Right kidney (tissue), 1 donor: ENCODE measurements at regions not wholly inside any gene's neighbourhood (a gene's known extent, or its start where the extent isn't known, plus 50 kb on each side); places are given as distances from the start of the nearest gene placed in this dataset.
"Not testable (repeated sequence)": the region's sequence is repeated elsewhere in the genome, so short reads cannot be mapped to it uniquely, and the experiment has no call there.

Experiments
- DNase-seq: peaks from one replicate; pipeline ENCODE4 v3.0.0-alpha.2; 2016

DNA sequence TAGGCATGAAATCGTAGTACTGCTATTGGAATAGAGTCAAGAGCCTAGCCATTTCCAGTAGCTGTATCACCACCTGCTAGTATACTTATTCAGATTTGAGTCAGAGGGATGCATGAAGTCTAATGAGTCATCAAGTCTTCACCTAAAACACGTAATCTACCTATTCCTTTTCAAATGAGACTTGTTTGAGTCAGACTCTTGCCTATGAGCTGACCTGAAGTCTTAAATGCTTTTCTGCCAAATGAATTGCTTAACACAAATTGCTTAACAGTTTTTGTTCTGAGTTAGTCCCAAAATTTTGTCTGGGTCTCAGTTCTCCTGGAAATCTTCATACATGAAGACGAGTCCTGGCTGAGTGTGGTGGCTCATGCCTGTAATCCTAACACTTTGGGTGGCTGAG lies 165.2 kb downstream of the GNAT3 start:
- DNase-seq: no peak

DNA sequence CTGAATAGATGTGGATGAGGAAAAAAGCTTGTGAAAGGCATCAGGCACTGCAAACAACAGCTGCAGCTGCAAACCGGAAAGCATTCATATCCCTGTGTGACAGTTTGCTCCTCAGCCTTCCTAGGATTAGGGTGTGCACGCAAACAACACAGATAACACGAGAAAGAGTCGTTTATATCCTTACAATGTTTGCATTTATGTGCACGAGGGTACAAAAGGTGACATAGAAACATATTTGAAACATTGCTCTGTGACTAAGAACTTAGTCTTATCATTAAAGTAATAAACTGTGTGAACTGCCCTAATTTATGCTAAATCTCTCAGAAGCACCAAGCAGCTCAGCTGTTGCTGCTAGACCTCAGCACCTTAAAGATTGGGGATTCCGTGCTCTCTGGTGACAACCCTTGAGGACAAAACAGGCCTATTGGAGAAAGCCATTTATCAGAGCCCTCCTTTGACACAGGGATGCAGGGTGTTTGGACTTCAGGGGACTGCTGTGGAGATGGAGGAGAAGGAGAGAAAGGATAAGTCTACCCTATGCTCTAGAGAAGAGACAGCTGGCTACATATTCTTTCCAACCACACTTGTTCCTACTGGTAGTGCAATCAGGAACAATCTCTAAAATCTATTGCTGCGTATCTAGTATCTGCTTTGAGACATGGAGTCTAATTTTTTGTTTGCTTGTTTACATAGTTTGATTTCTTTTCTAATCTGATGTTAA lies 176.2 kb downstream of the GNAT3 start:
- peak; percentile 26 for DNase-seq

DNA sequence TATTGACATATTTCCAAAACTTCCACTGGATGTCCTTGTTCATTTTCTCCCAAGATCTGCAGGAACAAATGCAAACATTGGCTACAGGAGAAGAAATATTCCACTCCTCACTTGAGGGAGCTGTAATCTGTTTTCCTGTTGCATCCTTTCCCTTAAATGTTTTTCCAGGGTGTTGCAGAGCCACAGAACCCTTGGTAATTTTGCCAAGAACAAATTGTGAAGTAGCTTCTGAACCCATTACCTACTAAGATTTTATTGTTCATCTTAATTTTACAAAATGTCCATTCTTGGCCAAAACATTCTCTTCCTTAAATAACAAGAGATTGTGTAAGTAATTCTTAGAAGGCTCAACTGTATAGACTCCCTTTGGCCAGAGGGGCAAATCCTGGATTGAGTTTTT lies 177.0 kb downstream of the GNAT3 start:
- DNase-seq: no peak

DNA sequence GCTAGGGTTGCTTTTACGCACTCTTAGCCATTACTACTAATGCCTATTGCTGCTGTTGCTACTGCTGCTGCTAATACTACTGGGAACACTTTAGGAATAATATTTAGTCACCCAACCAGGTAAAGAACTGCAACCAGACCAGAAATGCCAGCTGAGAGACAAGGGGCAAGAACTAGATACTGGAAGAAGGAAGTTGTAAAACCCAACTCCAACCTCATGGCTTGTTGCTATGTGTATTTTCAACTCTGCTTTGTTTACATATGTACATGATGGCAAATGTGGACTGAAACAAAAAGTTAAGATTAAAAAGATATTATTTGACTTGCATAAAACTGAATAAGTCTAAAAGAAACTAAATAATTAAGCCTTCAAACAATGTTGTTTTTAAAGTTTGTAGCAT lies 177.7 kb downstream of the GNAT3 start:
- no peak for DNase-seq

DNA sequence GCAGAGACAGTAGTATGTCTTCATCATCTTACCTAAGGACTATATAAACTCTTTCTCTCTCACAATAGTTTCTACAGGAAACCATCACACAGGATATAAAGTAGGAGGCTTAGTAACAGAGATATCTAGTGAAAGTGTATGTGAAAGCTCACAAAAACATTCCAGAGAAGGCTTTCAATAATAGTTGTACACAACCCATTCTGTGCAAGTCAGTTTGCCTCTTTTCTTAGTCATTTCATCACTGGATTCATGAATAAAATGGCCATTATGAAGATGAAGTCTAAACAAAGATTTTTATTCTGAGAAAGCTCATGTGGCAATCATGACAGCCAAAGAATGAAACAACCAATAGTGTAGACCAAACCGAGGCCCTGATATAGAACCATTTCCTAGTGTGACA lies 178.8 kb downstream of the GNAT3 start:
- no peak for DNase-seq

DNA sequence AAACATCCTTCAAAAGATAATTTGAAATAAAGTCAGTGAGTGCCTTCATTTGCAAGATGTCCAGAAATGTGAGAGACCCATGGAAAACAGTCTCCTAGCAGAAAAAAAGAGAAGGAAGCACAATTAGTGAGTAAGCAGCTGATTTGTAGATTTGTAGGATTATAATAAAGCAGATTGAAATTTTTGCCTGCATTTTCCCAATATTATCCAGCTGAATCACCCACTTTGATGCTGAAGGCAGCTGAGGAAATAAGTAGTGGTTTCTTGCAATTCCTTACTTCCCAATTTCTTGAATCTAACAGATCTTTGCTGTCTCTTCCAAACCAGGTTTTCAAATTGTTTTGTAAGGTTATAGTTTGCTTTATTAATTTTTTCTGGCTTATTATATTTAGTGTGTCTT lies 181.4 kb downstream of the GNAT3 start:
- DNase-seq: no peak

DNA sequence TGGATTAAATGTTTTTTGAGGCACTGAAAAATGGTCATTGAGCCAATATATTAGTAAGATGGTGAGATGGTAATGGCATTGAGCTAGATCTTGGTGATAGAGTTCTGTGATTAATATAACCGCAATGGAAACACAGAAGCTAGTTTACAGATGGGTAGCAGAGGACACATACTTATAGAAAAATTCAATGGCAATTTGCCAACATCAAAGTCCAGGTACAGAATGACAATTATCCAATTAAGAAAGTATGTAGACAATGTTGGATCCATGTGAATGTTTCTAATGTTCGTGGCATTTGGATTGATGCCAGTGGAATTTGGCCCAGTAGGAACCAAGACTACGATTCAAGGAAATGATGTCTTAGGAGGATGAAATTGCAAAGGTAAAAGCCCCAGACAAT lies 187.8 kb downstream of the GNAT3 start:
- DNase-seq: no peak

DNA sequence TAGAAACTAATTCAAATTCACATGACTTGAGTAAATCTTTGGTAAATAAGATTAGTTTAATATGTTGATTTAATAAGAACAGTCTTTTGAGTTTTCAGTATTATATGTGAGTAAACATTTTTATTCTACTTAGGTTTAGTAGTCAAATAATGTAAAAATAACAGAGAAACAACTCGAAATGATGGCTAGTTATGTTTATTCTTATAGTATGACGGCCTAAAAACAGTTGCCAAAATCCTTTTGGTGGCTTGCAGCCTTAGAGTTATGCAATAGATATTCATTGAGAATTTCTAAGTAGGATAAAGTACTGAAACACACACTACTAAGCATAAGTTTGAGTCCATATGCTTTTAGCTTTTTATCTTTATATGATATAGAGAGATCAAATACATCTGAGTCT lies 184.8 kb downstream of the GNAI1 start:
- no peak for DNase-seq

DNA sequence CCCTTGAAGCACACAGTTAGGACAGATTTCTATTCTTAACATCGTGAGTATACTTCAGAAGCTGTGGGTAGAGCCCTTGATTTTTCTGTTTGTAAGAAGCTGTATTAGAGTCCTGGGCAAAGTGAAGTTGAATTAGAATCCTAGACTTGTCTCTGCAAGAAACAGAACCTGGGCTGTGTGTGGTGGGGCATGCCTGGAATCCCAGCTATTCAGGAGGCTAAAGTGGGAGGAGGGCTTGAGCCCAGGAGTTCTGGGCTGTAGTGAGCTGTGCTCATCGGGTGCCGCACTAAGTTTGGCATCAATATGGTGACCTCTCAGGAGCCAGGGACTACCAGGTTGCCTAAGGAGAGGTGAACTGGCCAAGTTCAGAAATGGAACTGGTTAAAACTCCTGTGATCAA lies 183.4 kb downstream of the GNAI1 start:
- no peak for DNase-seq

DNA sequence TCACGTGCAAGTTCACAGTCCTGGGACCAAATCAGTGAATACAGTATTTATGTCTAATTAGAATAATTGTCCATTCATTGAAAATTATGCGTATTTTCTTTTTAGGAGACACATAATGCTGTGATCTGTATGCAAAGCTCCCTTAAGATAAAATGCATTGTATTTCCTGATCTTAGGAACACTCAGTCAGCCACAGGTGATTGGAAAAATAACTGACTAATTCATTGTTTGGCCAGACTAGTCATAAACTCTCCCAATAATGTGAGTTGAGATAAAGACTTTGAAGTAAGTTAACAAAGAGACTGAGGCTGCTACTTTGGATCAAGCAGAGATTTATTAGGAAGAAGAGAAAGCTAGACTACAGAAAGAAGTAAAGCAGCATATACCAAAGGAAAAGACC lies 182.2 kb downstream of the GNAI1 start:
- DNase-seq: no peak

DNA sequence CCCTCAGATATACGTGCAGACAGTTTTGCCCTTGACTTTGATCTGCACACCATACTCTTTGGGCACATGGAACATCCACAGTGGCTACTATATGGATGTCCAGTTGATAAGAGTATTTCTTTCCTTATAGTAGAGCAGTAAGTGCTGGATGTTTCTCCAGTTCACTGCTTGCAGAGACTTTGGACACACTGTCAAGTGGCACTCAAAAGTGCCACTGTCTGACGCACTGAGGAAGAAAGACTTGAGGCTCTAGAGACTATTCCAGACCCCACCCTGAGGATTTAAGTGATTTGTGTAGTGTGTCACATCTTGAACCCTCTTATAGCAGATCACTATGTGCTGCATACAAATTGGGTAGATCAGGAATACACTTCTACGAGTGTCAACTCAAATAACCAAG lies 179.1 kb downstream of the GNAI1 start:
- no peak for DNase-seq

DNA sequence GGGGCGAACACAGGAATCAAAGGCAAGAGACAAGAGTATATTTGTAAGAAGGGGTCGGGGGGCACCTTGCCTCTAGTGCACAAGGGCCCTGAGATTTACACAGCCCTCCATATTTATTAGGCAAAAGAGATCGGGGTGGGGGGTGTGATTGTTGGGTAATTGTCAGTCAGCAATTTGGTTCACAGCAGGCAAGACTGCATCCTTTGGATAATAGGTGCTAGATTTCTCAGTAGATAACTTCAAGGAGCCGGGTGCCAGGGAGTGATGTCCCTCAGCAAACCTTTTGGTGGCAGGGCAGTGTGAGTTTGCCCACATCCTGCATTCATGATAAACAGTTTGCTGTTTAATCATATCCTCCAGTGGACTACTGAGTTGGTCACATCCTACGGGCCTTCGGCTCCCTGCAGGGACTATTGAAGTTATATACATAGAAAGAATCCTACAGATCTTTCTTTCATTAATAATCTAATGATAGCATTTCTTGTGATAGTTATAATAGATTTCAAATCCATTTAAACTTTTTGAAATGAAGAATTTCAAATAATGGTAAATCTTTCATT lies 178.5 kb downstream of the GNAI1 start:
- no peak for DNase-seq

DNA sequence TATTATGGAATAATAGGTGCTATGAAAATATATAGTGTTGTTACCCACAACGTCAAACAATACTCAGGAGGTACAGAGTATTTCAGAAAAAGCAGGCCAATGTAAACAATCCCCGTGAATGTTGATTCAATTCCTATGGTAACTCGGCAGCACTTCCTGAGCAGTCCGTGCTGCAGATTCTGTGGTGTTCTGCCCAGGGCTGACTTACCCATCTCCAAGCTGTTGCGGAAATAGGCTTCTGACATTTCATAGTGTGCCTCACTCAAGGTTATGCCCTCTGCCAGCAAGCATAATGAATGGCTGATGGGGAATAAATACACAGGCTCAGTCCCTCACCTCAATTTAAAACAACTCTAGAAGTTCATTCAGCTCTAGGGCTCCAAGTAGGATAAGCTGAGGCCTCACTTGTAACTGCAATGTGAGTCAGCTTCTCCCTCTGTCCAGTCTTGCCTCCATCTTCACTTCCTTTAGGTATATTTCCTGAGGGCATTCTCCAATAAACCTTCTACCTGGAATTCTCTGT lies 177.6 kb downstream of the GNAI1 start:
- DNase-seq: peak; percentile 17

DNA sequence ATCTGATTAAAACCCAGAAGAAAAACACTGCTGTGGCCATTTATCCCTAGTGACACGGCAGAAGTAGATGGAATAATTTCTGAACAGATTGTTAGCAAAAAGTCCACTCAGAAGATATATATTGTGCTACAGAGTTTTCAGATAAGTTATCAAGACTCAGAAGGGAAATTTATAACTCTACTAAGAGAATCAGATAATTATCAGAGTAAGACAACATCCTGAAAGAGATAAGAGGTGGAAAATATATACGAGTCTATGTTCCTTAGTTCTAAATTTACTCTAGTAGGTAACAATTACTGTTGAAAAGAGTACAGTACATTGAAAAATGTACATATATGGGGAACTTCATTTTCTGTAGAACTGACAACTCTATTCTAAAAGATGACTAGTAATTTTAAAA lies 176.7 kb downstream of the GNAI1 start:
- no peak for DNase-seq

DNA sequence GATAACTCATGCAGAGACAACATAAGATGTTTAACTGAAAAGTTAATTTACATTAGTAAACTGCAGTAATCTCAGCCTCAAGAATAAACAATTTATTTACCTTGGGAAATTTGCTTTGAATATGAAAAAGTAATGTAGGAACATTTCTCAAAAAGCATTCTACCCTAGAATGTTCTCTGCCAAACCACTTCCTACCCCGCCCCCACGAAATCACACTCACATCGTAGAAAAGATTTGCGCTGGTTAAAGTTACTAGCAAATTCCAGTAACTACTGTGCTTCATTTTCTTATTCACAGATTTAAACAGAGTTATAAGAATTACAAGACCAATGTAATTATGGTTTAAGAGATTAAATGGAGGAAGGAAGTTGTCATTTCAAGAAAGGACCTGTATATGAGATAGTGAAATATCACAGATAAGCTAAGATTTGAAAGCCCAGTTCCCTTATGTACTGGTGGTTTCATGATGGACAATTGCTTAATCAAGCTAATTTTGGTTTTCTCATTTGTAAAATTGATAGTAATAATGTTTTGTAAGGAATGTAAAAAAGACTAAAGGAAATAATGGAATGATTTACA lies 175.4 kb downstream of the GNAI1 start:
- DNase-seq: no peak

DNA sequence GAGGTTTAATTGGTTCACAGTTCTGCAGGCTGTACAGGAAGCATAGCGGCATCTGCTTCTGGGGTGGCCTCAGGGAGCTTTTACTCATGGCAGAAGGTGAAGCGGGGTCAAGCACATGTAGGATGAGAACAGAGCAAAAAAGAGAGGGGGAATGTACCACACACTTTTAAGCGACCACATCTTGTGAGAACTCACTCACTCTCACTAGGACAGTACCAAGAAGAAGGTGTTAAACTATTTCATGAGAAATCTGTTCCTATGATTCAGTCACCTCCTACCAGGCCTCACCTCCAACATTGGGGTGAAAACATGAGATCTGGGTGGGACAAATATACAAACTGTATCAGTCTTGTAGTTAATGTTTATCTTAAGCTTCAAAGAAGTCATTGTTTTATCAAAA lies 174.7 kb downstream of the GNAI1 start:
- no peak for DNase-seq

DNA sequence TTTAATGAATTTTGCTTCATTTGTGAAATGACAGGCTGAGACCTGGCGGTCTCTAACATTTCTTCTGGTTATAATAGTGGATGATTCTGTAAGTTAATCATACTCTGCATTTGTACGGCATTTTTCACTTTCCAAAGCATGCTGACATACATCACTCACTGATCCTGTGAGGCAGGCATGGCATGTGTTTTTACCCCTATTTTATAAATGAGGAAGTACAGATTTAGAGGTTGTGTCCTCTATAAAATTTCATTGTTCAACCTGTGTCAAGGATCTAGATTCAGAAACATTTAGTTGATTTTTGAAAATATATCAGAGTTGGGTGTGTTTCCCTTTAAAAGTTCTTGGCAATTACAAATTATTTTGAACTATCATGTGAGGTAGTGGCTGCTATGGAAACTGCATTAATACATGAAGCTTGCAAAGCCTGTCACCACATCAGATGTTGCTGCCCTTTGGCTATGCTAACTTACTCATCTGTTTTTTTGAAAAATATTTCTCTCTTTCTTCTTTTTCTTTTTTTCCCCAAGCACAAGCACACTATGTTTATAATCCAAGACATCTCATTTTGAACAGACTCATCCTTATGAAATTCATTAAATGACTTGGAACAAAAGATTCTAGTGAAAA lies 172.7 kb downstream of the GNAI1 start:
- DNase-seq: no peak

DNA sequence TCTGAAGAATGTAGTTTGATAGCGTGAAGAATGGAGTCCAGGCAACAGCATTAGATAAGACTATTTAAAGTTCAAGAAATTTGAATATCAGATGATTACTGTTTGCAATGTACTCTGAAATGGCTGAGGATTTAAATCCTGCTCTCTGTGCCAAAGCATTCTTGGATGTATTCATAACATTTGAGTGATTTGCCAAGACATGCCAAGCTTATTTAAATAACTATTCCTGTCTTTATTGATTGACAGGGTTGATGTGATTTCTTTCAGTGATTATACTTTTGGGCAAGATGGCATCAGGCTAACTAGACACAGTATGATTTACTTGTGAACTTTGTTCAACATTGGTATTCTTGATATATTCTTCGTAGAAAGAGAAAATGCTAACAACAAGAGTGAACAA lies 168.7 kb downstream of the GNAI1 start:
- DNase-seq: no peak

DNA sequence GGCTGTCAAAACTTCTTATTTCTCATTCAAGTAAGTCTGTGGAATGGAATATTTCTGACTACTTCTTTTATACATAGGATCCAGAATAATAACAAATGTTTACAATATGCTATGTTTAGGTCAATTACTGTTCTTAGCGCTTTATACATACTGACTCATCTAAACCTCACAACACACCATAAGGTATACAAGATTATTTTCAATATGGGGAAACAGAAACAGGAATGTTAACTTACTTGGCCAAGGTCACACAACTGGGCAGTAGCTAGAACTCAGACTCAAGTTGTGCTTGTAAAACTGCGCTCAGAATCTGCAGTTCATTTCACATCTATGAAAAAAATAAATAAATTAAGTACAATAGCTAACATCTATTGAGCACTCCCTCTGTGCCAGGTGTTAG lies 168.0 kb downstream of the GNAI1 start:
- DNase-seq: no peak

DNA sequence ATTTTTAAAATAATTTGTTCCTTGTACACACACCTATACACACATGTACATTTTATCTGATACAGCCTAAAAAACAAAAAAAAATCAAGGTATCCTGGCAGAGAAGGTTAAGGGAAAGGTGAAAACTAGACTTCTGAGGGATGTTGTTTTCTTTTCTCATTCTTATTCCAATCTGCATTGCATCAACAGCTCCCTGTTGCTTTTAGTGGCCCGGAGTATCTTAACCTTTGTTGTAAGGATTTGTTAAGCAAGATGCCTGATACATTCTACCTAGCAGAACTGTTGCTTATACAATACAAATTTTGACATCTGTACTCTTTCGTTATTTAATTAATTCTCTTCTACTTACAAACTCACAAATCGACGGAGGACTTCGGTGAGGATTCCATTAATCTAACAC lies 167.4 kb downstream of the GNAI1 start:
- DNase-seq: no peak

DNA sequence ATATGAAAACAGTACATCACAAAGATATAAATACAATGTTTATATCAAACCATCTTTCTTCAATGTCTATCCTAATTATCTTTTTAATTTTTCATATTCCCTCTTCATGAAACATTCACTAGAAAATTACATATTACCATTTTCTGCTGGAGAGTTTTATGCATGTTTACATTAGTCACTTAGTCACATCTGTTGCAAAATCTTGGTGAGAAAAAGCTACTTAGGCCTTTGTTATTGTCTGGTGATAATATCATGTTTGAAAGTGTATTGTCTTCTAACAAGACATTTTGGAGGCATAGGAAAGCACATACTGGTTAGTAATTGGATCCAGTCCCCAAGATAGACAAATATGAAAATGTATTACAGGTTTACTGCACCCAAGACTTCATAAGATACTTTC lies 163.6 kb downstream of the GNAI1 start:
- DNase-seq: no peak

DNA sequence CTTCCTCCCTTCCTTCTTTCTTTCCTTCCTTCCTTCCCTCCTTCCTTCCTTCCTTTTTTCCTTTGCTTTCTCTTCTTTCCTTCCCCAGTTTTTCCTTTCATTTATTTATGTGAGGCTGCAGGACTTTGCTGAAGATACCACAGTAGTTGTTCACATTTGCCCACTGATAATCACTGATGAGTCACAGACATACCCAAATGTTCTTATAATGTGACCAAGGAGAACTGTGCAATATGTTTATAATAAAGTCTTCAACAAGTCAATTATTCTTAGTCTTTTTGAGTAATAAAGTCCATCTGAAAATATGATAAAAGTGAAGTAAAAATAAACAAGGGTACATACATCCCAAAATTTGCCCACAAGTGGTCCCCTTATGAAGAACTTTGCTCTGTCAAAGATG lies 159.7 kb downstream of the GNAI1 start:
- DNase-seq: no peak

DNA sequence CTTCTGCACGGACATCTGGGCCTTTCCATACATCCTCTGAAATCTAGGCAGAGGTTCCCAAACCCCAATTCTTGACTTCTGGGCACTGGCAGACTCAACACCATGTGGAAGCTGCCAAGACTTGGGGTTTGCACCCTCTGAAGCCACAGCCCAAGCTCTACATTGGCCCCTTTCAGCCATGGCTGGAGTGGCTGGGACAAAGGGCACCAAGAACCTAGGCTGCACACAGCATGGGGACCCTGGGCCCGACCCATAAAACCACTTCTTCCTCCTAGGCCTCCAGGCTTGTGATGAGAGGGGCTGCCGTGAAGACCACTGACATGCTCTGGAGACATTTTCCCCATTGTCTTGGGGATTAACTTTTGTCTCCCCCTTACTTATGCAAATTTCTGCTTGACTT lies 158.0 kb downstream of the GNAI1 start:
- DNase-seq: not testable (repeated sequence)
